LNCaP clone FGC (cell line): ENCODE measurements at regions not wholly inside any gene's neighbourhood (a gene's known extent, or its start where the extent isn't known, plus 50 kb on each side); places are given as distances from the start of the nearest gene placed in this dataset.

ENCODE experiments used
- DNase-seq: peaks from one replicate; pipeline ENCODE4 v3.0.0-alpha.2; 2011; ENCODE audit warnings: low read depth
- H3K4me3 ChIP-seq: 2 replicates; pipeline ENCODE4 v1.5.1; 2011; ENCODE audit warnings: mild to moderate bottlenecking, low read depth, low read length, control low read depth
- CTCF ChIP-seq: IDR thresholded peaks from 2 replicates; pipeline ENCODE4 v1.5.1; 2012; ENCODE audit warnings: mild to moderate bottlenecking; ENCODE audit not compliant: control insufficient read depth, insufficient read depth; ENCODE audit errors: extremely low read depth

- no peak for DNase-seq
- H3K4me3 ChIP-seq, result no peak overlapping the region
- no peak for TF ChIP-seq CTCF
These were observed 64.8 kb downstream of the PDCL3 start for GRCh38 chr2:100627330-100628300.

GRCh38 chr2:100628506-100628905 lies 65.7 kb downstream of the PDCL3 start:
- no peak overlapping the region for H3K4me3 ChIP-seq
- DNase-seq, result no peak
- TF ChIP-seq CTCF, result no peak

- DNase-seq, result no peak
- TF ChIP-seq CTCF, result no peak
These were observed 66.5 kb downstream of the PDCL3 start for GRCh38 chr2:100629309-100629708.

GRCh38 chr2:100630473-100630977 lies 67.7 kb downstream of the PDCL3 start:
- DNase-seq, result no peak
- TF ChIP-seq CTCF, result no peak

More at GRCh38 chr2:100629309-100629708, 66.5 kb downstream of the PDCL3 start:
- H3K4me3 ChIP-seq, result no peak overlapping the region

GRCh38 chr2:100632037-100632436 lies 69.2 kb downstream of the PDCL3 start:
- TF ChIP-seq CTCF, result no peak
- no peak for DNase-seq
- no peak overlapping the region for H3K4me3 ChIP-seq

More at GRCh38 chr2:100630473-100630977, 67.7 kb downstream of the PDCL3 start:
- H3K4me3 ChIP-seq, result no peak overlapping the region

GRCh38 chr2:100632759-100633158 lies 70.0 kb downstream of the PDCL3 start:
- no peak overlapping the region for H3K4me3 ChIP-seq
- TF ChIP-seq CTCF, result no peak
- DNase-seq, result no peak
